Activated CD4-positive, alpha-beta T cell treated with anti-CD3 and anti-CD28 coated beads, Interleukin-2, amount 10 ng/mL, durations not matched to agents 7 days and 5 days (primary cell): ENCODE measurements at regions not wholly inside any gene's neighbourhood (a gene's known extent, or its start where the extent isn't known, plus 50 kb on each side); places are given as distances from the start of the nearest gene placed in this dataset.

ENCODE experiments used
- CTCF ChIA-PET: fragments of 350-600 bp; sonication (Branson Sonifier 250); formaldehyde crosslinking; loops from one replicate; lab custom pipeline; 2021; ENCODE audit warnings: antibody characterized with exemption; lab: Charles Lee
- POLR2A ChIA-PET: fragments of 350-600 bp; sonication (Branson Sonifier 250); formaldehyde crosslinking; loops from one replicate; lab custom pipeline; 2021; ENCODE audit warnings: antibody characterized with exemption; lab: Charles Lee
- DNase-seq: peaks from one replicate; pipeline ENCODE4 v3.0.0-alpha.2; 2020
- H3K27ac Mint-ChIP-seq: one replicate; pipeline ENCODE4 v1.8.0; 2021; ENCODE audit warnings: mild to moderate bottlenecking, moderate library complexity, mixed read lengths
- H3K27me3 Mint-ChIP-seq: one replicate; pipeline ENCODE4 v1.8.0; 2021; ENCODE audit warnings: mixed read lengths
- H3K36me3 Mint-ChIP-seq: one replicate; pipeline ENCODE4 v1.8.0; 2021; ENCODE audit warnings: low read depth, mixed read lengths
- H3K4me1 Mint-ChIP-seq: one replicate; pipeline ENCODE4 v1.8.0; 2021; ENCODE audit warnings: mixed read lengths
- H3K4me3 Mint-ChIP-seq: one replicate; pipeline ENCODE4 v1.8.0; 2021; ENCODE audit warnings: mild to moderate bottlenecking, moderate library complexity, mixed read lengths
- H3K9me3 Mint-ChIP-seq: one replicate; pipeline ENCODE4 v1.8.0; 2021; ENCODE audit warnings: mixed read lengths

DNA sequence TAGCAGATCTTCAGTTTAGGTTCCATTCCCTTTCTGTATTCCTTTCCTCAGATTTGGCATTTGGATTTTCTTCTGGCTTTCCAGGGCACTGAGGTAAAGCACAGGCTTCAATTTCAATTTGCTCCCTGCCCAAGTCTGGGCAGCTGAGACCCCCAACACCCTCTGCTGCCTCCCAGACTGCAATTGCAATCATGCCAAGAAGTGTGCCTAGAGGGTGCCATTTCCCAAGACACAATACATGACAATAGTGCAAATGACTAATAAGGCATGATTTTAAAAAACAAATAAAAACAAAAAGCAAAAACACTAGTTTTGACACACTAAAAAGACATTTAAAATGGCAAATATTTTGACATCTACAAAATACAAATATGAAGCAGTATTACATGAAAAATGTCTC lies 364.8 kb downstream of the EPM2A start:
- H3K4me1 Mint-ChIP-seq: peaks cover 9% of the 10 kb centered on the region
- ChIA-PET POLR2A (no interaction called here), CTCF (no interaction called here)
- no peak for DNase-seq
- no peaks in the 10 kb centered on the region for H3K36me3 Mint-ChIP-seq
- H3K9me3 Mint-ChIP-seq: peaks cover 4% of the 10 kb centered on the region
- no peak overlapping the region for H3K27ac Mint-ChIP-seq
- H3K27me3 Mint-ChIP-seq: no peaks in the 10 kb centered on the region
- no peak overlapping the region for H3K4me3 Mint-ChIP-seq

DNA sequence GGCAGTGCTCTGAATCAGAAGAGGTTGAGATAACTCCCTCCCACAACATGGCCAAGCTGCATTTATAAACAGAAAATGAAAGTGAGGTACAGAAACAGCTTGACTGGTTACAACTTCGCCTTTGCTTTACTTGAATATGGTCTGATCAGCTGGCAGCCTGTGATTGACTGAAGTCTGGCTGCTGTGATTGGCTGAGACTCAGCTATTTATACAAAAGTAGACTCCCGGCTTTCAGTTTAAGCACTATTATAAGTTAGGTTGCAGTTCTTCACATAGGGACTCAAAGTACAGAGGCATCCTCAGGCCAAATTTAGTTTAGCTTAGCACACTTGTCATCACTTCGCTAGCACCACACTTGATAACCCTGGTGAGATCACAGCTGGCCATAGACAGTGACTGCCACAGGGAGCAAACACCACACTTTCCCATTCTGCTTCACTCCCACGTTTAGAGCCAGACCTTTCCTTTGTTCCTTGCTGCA lies 362.6 kb downstream of the EPM2A start:
- no peak overlapping the region for H3K4me3 Mint-ChIP-seq
- no peak overlapping the region for H3K27ac Mint-ChIP-seq
- no peaks in the 10 kb centered on the region for H3K27me3 Mint-ChIP-seq
- peaks cover 9% of the 10 kb centered on the region for H3K4me1 Mint-ChIP-seq
- peak; percentile 17 for DNase-seq
- no peaks in the 10 kb centered on the region for H3K36me3 Mint-ChIP-seq
- ChIA-PET POLR2A (no interaction called here), CTCF (no interaction called here)
- H3K9me3 Mint-ChIP-seq: peaks cover 10% of the 10 kb centered on the region

DNA sequence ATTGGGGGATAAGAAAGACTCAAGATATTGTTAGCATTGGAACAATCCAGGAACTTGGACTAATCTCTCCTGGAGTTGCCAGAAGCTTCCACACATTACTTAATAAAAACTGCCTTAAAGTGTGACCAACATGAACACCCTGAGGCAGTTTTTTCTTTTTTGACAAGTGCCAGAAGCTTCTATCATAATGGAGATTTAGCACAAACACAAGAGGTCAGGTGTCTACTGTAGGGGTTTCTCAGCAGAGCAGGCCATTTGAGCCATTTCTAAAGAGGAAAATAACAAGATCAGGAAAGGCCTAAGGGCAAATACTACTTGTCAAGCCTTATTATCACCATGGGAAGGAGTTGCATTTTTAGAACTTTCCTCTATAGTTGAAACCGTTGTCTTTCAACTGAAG lies 361.5 kb downstream of the EPM2A start:
- H3K4me3 Mint-ChIP-seq: no peak overlapping the region
- H3K36me3 Mint-ChIP-seq: no peaks in the 10 kb centered on the region
- peaks cover 9% of the 10 kb centered on the region for H3K4me1 Mint-ChIP-seq
- H3K27ac Mint-ChIP-seq: no peak overlapping the region
- H3K27me3 Mint-ChIP-seq: no peaks in the 10 kb centered on the region
- no peak for DNase-seq
- CTCF ChIA-PET: no interaction called here
- POLR2A ChIA-PET: no interaction called here
- H3K9me3 Mint-ChIP-seq: peaks cover 10% of the 10 kb centered on the region

DNA sequence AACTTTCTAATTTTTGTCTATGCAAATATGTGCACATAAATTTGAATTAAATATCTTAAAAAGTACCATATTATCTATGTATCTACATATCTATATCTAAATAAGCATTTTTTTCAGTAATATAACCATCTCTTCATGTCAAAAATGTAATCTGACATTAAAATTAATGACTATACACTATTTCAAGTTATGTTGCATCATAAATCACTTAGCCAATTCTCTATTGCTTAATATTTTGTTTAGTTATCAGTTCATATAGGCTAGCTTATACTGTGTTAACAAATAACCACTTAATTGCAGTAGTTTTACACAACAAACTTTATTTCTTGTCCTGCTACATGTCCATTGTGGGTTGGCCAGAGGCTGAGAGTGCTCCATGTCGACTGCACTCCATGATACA lies 360.8 kb downstream of the EPM2A start:
- ChIA-PET POLR2A (no interaction called here), CTCF (no interaction called here)
- Mint-ChIP-seq H3K27me3 (no peaks in the 10 kb centered on the region), H3K4me1 (peaks cover 9% of the 10 kb centered on the region), H3K4me3 (no peak overlapping the region), H3K36me3 (no peaks in the 10 kb centered on the region), H3K27ac (no peak overlapping the region), H3K9me3 (peaks cover 10% of the 10 kb centered on the region)
- DNase-seq: no peak

DNA sequence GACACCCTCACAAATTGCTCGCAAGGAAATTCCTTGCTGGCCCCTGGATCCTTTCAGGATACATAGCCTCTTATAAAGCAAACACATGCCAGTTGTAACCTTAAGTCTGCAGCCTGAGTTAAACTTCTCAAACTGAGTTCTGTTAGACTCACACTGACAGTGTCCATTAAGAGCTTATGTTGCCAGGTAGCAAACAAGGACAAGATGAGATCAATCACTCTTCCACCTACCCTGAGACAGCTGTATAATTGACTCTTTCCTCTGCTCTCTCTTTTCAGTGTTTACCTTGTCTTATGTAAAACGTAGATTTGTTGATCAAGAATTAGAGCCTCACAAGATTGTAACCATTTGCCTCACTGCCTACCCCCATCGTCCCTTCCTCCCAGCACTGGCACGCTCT lies 359.8 kb downstream of the EPM2A start:
- no peak overlapping the region for H3K27ac Mint-ChIP-seq
- H3K4me3 Mint-ChIP-seq: no peak overlapping the region
- no peaks in the 10 kb centered on the region for H3K27me3 Mint-ChIP-seq

DNA sequence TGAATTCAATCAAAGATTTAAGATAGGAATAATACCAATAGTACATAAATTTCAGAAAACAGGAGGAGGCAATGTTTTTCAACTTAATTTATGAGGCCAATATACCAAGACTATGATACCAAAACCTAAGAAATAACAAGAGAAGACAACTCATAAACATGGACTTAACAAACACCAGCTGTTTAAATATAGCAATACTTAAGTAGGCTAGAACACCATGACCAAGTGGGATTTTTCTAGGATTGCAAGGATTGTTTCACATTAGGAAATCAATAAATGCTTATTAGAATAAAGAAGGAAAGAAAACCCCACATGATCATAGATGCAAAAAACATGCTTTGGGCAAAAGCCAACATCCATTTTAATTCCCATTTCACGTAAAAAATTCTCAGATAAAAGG lies 355.1 kb downstream of the EPM2A start:
- DNase-seq: no peak
- ChIA-PET CTCF (no interaction called here), POLR2A (no interaction called here)
- Mint-ChIP-seq H3K27me3 (peaks cover 2% of the 10 kb centered on the region), H3K36me3 (no peaks in the 10 kb centered on the region), H3K4me1 (no peaks in the 10 kb centered on the region), H3K9me3 (peaks cover 6% of the 10 kb centered on the region), H3K4me3 (no peak overlapping the region), H3K27ac (no peak overlapping the region)

More for the DNA sequence above, 359.8 kb downstream of the EPM2A start:
- Mint-ChIP-seq H3K9me3 (peaks cover 10% of the 10 kb centered on the region), H3K4me1 (peaks cover 9% of the 10 kb centered on the region), H3K36me3 (no peaks in the 10 kb centered on the region)
- ChIA-PET POLR2A (no interaction called here), CTCF (no interaction called here)
- DNase-seq: no peak

DNA sequence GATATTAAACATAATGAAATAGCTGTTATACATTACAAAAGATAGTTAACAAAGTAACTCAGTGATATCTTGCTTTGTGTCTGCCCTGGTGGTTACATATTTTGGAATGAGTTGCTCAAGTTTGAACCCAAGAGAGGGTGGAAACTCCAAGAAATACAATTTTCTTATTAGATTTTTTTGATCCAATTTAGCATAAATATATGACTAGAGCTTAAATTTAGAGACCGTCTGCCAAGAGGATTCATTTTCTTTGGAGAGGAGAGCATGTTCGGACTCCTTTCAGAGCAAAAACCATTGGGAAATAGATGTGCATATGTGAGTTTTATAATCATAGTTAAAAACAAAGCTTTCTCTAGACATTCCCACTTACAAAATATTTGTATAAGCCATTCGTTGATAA lies 353.4 kb downstream of the EPM2A start:
- Mint-ChIP-seq H3K4me1 (no peaks in the 10 kb centered on the region), H3K27ac (no peak overlapping the region), H3K9me3 (peaks cover 6% of the 10 kb centered on the region), H3K36me3 (no peaks in the 10 kb centered on the region), H3K4me3 (no peak overlapping the region), H3K27me3 (peaks cover 2% of the 10 kb centered on the region)
- DNase-seq: no peak
- ChIA-PET POLR2A (no interaction called here), CTCF (no interaction called here)

DNA sequence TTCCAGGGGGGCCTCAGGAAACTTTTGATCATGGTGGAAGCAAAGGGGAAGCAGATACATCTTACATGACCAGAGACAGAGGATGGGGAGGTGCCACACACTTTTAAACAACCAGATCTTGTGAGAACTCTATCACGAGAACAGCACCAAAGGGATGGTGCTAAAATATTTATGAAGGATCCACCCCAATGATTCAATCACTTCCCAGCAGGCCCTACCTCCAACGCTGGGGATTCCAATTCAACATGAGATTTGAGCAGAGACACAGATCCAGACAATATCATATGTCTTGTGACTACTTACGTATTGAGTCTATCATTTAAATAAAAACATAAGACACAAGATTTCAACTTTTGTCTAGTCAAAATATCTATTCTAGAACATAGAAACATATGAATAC lies 351.9 kb downstream of the EPM2A start:
- no peaks in the 10 kb centered on the region for H3K4me1 Mint-ChIP-seq
- H3K36me3 Mint-ChIP-seq: no peaks in the 10 kb centered on the region
- no peak for DNase-seq
- H3K9me3 Mint-ChIP-seq: no peaks in the 10 kb centered on the region
- CTCF ChIA-PET: no interaction called here
- POLR2A ChIA-PET: no interaction called here
- no peak overlapping the region for H3K27ac Mint-ChIP-seq
- peaks cover 2% of the 10 kb centered on the region for H3K27me3 Mint-ChIP-seq
- H3K4me3 Mint-ChIP-seq: no peak overlapping the region

DNA sequence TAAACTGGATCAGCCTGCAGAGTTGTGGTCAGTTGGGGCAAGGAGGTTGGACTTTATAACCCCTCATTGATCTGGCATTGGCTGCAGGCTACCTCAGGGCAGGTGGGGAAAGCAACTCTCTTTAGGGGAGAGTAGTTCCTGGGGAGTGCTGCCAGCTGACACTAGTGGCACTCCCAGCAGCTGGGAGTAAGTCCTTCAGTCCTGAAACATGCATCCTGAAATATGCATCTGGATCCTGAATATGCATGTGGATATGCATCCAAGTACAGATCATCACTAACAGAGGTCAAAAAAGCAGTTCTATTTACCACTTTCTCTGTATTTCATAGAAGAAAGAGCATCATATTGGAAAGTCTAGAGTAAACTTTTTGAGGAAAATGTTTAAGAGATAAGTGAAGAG lies 350.8 kb downstream of the EPM2A start:
- POLR2A ChIA-PET: no interaction called here
- H3K36me3 Mint-ChIP-seq: no peaks in the 10 kb centered on the region

DNA sequence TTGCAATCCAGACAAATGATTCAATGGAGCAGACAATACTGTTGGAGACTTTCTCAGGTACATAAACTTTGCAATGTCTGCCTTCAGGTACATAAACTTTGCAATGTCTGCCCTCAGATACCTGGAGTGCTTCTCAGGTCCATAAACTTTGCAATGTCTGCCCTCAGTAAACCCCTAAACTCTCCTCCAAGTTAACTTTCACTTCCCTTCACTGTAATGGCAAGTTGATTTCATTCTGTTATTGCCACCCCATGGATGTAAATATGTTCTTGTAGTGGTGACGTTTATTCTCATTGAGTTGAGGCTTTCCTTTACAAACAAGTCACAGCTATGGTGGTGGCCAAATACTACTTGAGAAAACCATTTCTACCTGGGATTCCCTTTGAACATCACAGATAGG lies 338.8 kb downstream of the EPM2A start:
- Mint-ChIP-seq H3K9me3 (no peaks in the 10 kb centered on the region), H3K27ac (no peak overlapping the region), H3K4me3 (no peak overlapping the region), H3K4me1 (no peaks in the 10 kb centered on the region), H3K36me3 (no peaks in the 10 kb centered on the region), H3K27me3 (no peaks in the 10 kb centered on the region)
- DNase-seq: no peak
- POLR2A ChIA-PET: no interaction called here
- CTCF ChIA-PET: no interaction called here

More for the DNA sequence above, 350.8 kb downstream of the EPM2A start:
- Mint-ChIP-seq H3K27me3 (peaks cover 2% of the 10 kb centered on the region), H3K4me1 (no peaks in the 10 kb centered on the region), H3K9me3 (no peaks in the 10 kb centered on the region), H3K4me3 (no peak overlapping the region), H3K27ac (no peak overlapping the region)
- no peak for DNase-seq
- CTCF ChIA-PET: interaction anchor here (0.6 kb wide), 1 partner anchor 1511 kb away, joined by 3 read pairs; no protein-coding TSS in a partner anchor

DNA sequence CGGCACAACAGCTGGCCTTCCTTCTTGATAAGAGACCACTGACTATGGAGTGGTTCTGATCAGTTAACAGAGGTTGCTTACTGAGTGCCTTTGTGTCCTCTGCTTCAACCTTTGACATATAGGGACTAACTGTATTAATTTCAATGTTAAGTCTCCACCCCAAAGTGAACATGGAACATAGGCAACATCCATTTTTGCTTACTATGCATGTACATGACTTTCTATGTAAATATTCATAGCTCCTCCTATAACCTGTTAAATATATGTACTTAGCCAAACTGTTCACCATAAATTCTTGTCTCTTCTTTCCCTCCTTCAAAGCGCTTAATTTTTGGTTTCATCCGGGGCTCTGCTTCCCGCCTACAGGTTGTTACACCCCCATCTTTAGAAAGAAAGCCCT lies 334.8 kb downstream of the EPM2A start:
- no peak overlapping the region for H3K4me3 Mint-ChIP-seq
- CTCF ChIA-PET: no interaction called here
- no peaks in the 10 kb centered on the region for H3K27me3 Mint-ChIP-seq
- no peak overlapping the region for H3K27ac Mint-ChIP-seq
- no peaks in the 10 kb centered on the region for H3K9me3 Mint-ChIP-seq
- POLR2A ChIA-PET: no interaction called here
- DNase-seq: no peak
- H3K4me1 Mint-ChIP-seq: no peaks in the 10 kb centered on the region
- H3K36me3 Mint-ChIP-seq: no peaks in the 10 kb centered on the region

DNA sequence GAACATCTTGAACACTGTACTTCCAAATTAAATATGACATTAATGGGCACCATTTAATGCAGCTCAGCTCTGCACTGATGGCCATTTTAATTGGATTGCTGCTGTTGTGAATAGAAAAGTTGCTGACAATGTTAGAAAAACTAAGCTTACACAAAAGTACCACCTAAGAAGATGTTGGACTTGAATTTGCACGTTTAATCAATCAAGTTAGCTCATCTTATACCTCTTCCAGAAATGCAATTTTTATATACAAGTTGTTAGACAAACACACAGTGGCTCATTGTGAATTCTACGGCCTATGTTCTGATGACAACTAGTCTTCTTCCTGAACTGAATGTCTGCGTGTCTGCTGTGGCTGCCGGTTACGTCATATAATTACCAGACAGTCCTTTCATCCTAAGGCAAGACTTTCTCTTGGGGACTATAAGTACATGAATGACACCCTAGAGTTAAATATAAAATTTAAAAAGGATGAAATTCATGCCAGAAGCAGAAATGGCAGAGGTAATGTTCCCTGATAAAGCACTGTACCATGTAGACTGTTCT lies 330.2 kb downstream of the EPM2A start:
- Mint-ChIP-seq H3K27me3 (no peaks in the 10 kb centered on the region), H3K4me1 (no peaks in the 10 kb centered on the region), H3K9me3 (no peaks in the 10 kb centered on the region), H3K36me3 (no peaks in the 10 kb centered on the region), H3K27ac (no peak overlapping the region), H3K4me3 (no peak overlapping the region)
- POLR2A ChIA-PET: no interaction called here
- CTCF ChIA-PET: no interaction called here
- no peak for DNase-seq

DNA sequence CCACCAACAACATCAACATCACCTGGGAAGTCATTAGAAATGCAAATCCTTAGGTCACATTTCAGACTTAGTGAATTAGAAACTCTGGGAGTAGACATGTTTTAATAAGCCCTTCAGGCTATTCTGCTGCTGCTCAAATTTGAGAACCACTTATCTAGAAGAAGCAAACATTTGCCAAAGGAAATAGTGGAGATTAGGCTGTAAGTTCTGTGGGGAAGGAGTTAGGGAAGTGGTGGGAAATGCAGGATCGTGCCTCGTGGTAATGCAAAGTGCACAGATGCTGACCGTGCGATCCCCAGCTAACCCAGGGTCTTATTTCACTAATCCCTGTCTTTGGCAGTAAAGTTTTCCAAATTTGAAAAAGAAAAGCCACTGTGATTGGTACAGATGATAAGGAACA lies 328.5 kb downstream of the EPM2A start:
- Mint-ChIP-seq H3K9me3 (no peaks in the 10 kb centered on the region), H3K27ac (no peak overlapping the region), H3K4me3 (no peak overlapping the region), H3K4me1 (no peaks in the 10 kb centered on the region), H3K27me3 (no peaks in the 10 kb centered on the region), H3K36me3 (no peaks in the 10 kb centered on the region)
- POLR2A ChIA-PET: no interaction called here
- no peak for DNase-seq
- CTCF ChIA-PET: no interaction called here

DNA sequence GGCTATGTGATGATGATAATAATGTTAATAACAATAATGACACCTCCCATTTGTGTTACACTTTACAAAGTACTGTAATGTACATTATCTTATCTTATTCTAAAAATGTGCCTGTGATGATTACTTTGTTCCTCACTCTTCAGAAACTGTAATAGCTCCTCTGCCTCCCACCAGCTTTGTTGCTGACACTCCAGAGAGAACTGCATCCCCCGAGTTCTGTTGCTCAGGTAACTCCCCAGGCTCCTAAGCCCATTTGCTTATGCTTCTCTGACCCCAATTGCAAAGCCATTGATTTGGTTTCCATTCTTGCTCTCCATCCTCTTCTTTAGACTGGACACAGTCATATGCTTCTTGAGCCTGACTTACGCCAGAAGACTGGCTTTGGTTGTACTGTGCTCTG lies 319.7 kb downstream of the EPM2A start:
- ChIA-PET POLR2A (no interaction called here), CTCF (no interaction called here)
- H3K36me3 Mint-ChIP-seq: no peaks in the 10 kb centered on the region
- no peak for DNase-seq
- H3K27ac Mint-ChIP-seq: no peak overlapping the region
- H3K4me3 Mint-ChIP-seq: no peak overlapping the region
- H3K4me1 Mint-ChIP-seq: no peaks in the 10 kb centered on the region
- H3K27me3 Mint-ChIP-seq: no peaks in the 10 kb centered on the region
- H3K9me3 Mint-ChIP-seq: no peaks in the 10 kb centered on the region
